Uterus (tissue), 2 donors: ENCODE measurements at regions not wholly inside any gene's neighbourhood (a gene's known extent, or its start where the extent isn't known, plus 50 kb on each side); places are given as distances from the start of the nearest gene placed in this dataset.
"Not testable (repeated sequence)": the region's sequence is repeated elsewhere in the genome, so short reads cannot be mapped to it uniquely, and the experiment has no call there.

Experiments used
- CTCF ChIP-seq, 4 experiments: fragments of 200-600 bp in 2 of 4; fragments of 450-650 bp in 2 of 4; sonication (generic) in 2 of 4; IDR thresholded peaks; one replicate each; pipeline ENCODE4 v1.5.1; 2016 to 2019; ENCODE audit warnings: antibody characterized with exemption in 4 of 4, mild to moderate bottlenecking in 2 of 4, moderate library complexity in 1 of 4
- POLR2A ChIP-seq, 2 donors: fragments of 450-650 bp; IDR thresholded peaks; one replicate each; pipeline ENCODE4 v1.6.1; 2016; ENCODE audit warnings: antibody characterized with exemption in 2 of 2, mild to moderate bottlenecking in 1 of 2, moderate library complexity in 1 of 2

DNA sequence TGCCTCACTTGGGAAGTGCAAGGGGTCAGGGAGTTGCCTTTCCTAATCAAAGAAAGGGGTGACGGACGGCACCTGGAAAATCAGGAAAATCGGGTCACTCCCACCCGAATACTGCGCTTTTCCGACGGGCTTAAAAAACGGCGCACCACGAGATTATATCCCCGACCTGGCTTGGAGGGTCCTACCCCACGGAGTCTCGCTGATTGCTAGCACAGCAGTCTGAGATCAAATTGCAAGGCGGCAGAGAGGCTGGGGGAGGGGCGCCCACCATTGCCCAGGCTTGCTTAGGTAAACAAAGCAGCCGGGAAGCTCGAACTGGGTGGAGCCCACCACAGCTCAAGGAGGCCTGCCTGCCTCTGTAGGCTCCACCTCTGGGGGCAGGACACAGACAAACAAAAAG lies 489.5 kb downstream of the PLPP3 start:
- not testable (repeated sequence) for TF ChIP-seq CTCF, POLR2A (IDR thresholded peaks at IDR 0.05)
